ENCODE measurements at regions not wholly inside any gene's neighbourhood (a gene's known extent, or its start where the extent isn't known, plus 50 kb on each side); places are given as distances from the start of the nearest gene placed in this dataset.

GRCh38 chr7:85620936-85621685 lies 434.3 kb upstream of the SEMA3D start:
- no peak for TF ChIP-seq EZH2 (IDR thresholded peaks at IDR 0.05; ENCODE audit: low read length)
- no peak for TF ChIP-seq CTCF (optimal IDR thresholded peaks at IDR 0.05 in 1 of 3, IDR thresholded peaks at IDR 0.05 in 1 of 3, conservative IDR thresholded peaks at IDR 0.05 in 1 of 3; ENCODE audit: extremely low read depth in 1 of 3, insufficient read depth in 2 of 3, low read length in 3 of 3)

Data from keratinocyte (primary cell).